Muscle layer of duodenum (tissue), 2 donors: ENCODE measurements at regions not wholly inside any gene's neighbourhood (a gene's known extent, or its start where the extent isn't known, plus 50 kb on each side); places are given as distances from the start of the nearest gene placed in this dataset.
A peak's percentile ranks its signal among the peaks of the same experiment; 100 is the strongest.

ENCODE experiments used
- H3K27ac ChIP-seq: one replicate; pipeline ENCODE4 v1.7.0; 2013; ENCODE audit warnings: mild to moderate bottlenecking, low read length
- H3K27me3 ChIP-seq: one replicate; pipeline ENCODE4 v1.7.0; 2013; ENCODE audit warnings: low read depth, mild to moderate bottlenecking, control low read depth, low read length
- H3K36me3 ChIP-seq, 2 donors: one replicate each; pipeline ENCODE4 v1.7.0; 2013; ENCODE audit warnings: low read length in 2 of 2, control low read depth in 1 of 2, mild to moderate bottlenecking in 1 of 2; ENCODE audit not compliant: insufficient read depth in 2 of 2, control insufficient read depth in 1 of 2
- H3K4me1 ChIP-seq, 2 donors: one replicate each; pipeline ENCODE4 v1.7.0; 2013; ENCODE audit warnings: low read length in 2 of 2, mild to moderate bottlenecking in 2 of 2, control low read depth in 1 of 2, moderate library complexity in 1 of 2; ENCODE audit not compliant: insufficient read depth in 2 of 2, control insufficient read depth in 1 of 2
- H3K4me3 ChIP-seq, 2 donors: one replicate each; pipeline ENCODE4 v1.7.0; 2013; ENCODE audit warnings: low read length in 2 of 2, low read depth in 1 of 2, mild to moderate bottlenecking in 1 of 2
- H3K9me3 ChIP-seq, 2 donors: one replicate each; pipeline ENCODE4 v1.7.0; 2013; ENCODE audit warnings: low read length in 2 of 2, control low read depth in 1 of 2, mild to moderate bottlenecking in 1 of 2; ENCODE audit not compliant: control insufficient read depth in 1 of 2
- donor health status: healthy.

- Histone ChIP-seq H3K4me3 (no peak overlapping the region), H3K4me1 (peaks cover 14 to 24% of the 10 kb centered on the region in 2 donors), H3K27ac (no peak overlapping the region), H3K27me3 (no peaks in the 10 kb centered on the region), H3K9me3 (no peaks in the 10 kb centered on the region), H3K36me3 (no peaks in the 10 kb centered on the region)
These were observed 188.1 kb downstream of the PSMG1 start for GRCh38 chr21:38995071-38995669.

DNA sequence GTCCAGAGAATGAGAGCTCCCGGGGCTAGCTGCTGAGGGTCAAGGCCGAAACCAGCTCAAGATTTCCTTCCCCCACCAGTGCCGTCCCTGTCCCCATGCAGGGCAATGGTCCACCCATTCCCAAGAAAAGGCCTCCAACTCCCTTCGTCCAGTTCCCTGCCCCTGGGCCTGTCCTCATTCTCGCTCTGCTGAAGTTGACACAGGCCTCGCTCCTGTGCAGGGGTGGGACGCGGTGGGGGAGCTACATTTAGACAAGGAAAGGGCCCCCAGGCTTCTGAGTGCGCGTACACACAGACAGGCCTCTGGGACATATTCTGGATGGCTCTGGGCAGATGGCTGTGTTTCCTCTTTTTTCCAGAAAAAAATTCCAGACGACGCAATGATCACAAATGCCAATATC is 188.3 kb downstream of the ETS2 start:
- H3K4me3 ChIP-seq: no peak overlapping the region
- peak overlapping the region; percentile 8 for H3K27ac ChIP-seq
- no peaks in the 10 kb centered on the region for H3K36me3 ChIP-seq
- H3K9me3 ChIP-seq: no peaks in the 10 kb centered on the region
- no peaks in the 10 kb centered on the region for H3K27me3 ChIP-seq
- H3K4me1 ChIP-seq: peaks cover 14 to 33% of the 10 kb centered on the region in 2 donors

- no peak overlapping the region for H3K4me3 ChIP-seq
- peaks cover 14 to 37% of the 10 kb centered on the region in 2 donors for H3K4me1 ChIP-seq
- H3K27ac ChIP-seq: peak overlapping the region; percentile 8
These were observed 187.8 kb downstream of the ETS2 start for GRCh38 chr21:38993561-38993960.

GRCh38 chr21:38992737-38993136 is 187.0 kb downstream of the ETS2 start:
- Histone ChIP-seq H3K4me3 (no peak overlapping the region), H3K4me1 (peaks cover 14 to 43% of the 10 kb centered on the region in 2 donors), H3K27ac (peak overlapping the region; percentile 15), H3K9me3 (no peaks in the 10 kb centered on the region), H3K27me3 (no peaks in the 10 kb centered on the region), H3K36me3 (no peaks in the 10 kb centered on the region)

More at GRCh38 chr21:38993561-38993960, 187.8 kb downstream of the ETS2 start:
- Histone ChIP-seq H3K36me3 (no peaks in the 10 kb centered on the region), H3K27me3 (no peaks in the 10 kb centered on the region), H3K9me3 (no peaks in the 10 kb centered on the region)

DNA sequence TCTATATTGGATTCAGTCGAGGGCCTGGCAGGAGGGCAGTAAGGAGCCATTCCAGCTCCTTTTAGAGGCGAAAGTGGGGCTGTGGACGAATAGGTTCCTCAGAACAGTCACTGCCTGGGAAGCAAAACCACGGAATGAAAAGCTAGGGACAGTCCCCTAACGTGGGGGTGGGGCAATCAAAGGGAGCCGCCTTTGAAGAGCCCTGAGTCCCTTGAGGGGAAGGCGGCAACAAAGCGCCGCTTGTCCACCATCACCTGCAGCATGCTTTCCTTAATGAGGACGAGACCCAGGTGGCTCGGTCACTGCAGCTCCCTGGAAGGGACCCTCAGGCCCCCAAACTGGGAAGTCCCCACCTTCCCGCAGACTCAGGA is 184.7 kb downstream of the ETS2 start:
- H3K4me3 ChIP-seq: no peak overlapping the region
- H3K27me3 ChIP-seq: no peaks in the 10 kb centered on the region
- H3K9me3 ChIP-seq: no peaks in the 10 kb centered on the region
- H3K36me3 ChIP-seq: no peaks in the 10 kb centered on the region
- no peak overlapping the region for H3K27ac ChIP-seq
- H3K4me1 ChIP-seq: peaks cover 20 to 50% of the 10 kb centered on the region in 2 donors

GRCh38 chr21:38989745-38990423 is 184.2 kb downstream of the ETS2 start:
- no peaks in the 10 kb centered on the region for H3K36me3 ChIP-seq
- no peak overlapping the region for H3K4me3 ChIP-seq
- no peaks in the 10 kb centered on the region for H3K9me3 ChIP-seq
- H3K27me3 ChIP-seq: no peaks in the 10 kb centered on the region
- no peak overlapping the region for H3K27ac ChIP-seq
- peaks cover 25 to 56% of the 10 kb centered on the region in 2 donors for H3K4me1 ChIP-seq

DNA sequence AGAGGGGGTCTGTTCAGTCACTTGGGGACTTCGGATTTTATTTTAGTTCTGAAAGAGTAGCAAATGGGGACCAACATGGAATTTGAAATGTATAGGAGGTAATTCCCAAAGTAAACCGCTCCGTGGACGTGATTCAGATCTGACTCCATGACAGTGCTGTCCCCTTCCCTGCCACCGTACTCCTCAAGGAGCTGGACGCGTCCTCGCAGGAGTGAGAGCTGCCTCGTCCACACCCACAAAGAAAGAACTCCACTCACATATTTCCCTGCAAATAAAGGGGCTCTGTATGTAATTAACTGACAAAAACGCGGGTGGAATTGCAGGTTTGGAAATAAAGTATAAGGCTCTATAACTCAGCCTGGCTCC is 183.6 kb downstream of the ETS2 start:
- Histone ChIP-seq H3K9me3 (no peaks in the 10 kb centered on the region), H3K27ac (no peak overlapping the region), H3K27me3 (no peaks in the 10 kb centered on the region), H3K36me3 (no peaks in the 10 kb centered on the region), H3K4me3 (no peak overlapping the region), H3K4me1 (peaks cover 28 to 59% of the 10 kb centered on the region in 2 donors)

GRCh38 chr21:38988509-38989378 is 183.0 kb downstream of the ETS2 start:
- Histone ChIP-seq H3K4me1 (peaks cover 25 to 55% of the 10 kb centered on the region in 2 donors), H3K4me3 (no peak overlapping the region)

GRCh38 chr21:38987633-38988508 is 182.1 kb downstream of the ETS2 start:
- no peak overlapping the region for H3K27ac ChIP-seq
- H3K4me1 ChIP-seq: peaks cover 17 to 46% of the 10 kb centered on the region in 2 donors
- no peaks in the 10 kb centered on the region for H3K36me3 ChIP-seq
- H3K9me3 ChIP-seq: no peaks in the 10 kb centered on the region
- no peaks in the 10 kb centered on the region for H3K27me3 ChIP-seq
- H3K4me3 ChIP-seq: no peak overlapping the region

More at GRCh38 chr21:38988509-38989378, 183.0 kb downstream of the ETS2 start:
- Histone ChIP-seq H3K9me3 (no peaks in the 10 kb centered on the region), H3K27me3 (no peaks in the 10 kb centered on the region), H3K27ac (no peak overlapping the region), H3K36me3 (no peaks in the 10 kb centered on the region)

DNA sequence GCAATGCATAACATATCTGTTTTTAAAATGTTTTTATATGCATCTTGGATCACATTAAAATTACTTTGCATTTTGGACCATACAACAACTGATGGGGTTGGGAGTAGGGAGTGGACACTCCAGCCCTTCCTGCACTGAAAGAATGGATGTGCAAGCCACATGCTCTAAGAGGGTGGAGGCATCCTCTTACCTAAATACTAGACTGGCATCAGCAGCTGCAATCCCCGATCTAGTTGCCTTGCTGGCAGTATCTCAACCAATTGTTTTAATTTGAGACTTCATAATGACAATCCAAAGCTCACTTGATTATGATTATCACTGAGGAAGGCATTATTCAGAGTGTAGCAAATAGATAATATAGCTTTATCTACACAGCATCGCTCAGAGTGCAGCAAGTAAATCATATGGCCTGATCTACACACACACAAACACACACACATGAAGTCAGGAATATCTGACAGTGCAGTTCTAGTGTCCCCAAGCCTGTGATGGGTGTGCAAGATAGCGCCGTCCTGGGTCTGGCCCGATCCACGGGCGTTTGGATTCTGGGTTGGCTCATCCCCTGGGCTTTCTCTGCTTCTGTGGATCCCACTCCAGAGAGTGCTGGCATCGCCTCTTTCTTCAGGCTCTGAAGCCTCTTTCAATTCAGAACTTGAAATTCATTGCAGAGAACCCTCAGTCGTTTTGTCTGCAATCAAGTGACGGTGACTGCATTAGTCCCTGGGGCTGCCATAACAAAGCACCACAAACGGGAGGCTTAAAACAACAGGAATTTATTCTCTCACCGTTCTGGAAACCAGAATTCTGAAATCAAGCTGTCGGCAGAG is 181.3 kb downstream of the ETS2 start:
- no peak overlapping the region for H3K4me3 ChIP-seq
- H3K4me1 ChIP-seq: peaks cover 14 to 40% of the 10 kb centered on the region in 2 donors
- no peak overlapping the region for H3K27ac ChIP-seq
- no peaks in the 10 kb centered on the region for H3K36me3 ChIP-seq
- no peaks in the 10 kb centered on the region for H3K9me3 ChIP-seq
- H3K27me3 ChIP-seq: no peaks in the 10 kb centered on the region
